SK-N-SH (cell line): ENCODE measurements at regions not wholly inside any gene's neighbourhood (a gene's known extent, or its start where the extent isn't known, plus 50 kb on each side); places are given as distances from the start of the nearest gene placed in this dataset.

ENCODE experiments used
- CTCF ChIA-PET: fragments of 300-600, 350-600 bp; formaldehyde crosslinking; extraction: SDS; loops from one replicate; lab custom pipeline; 2021; lab: Yijun Ruan, JAX
- POLR2A ChIA-PET: fragments of 350-600 bp; sonication (Branson Sonifier 250); formaldehyde crosslinking; extraction: SDS; loops from one replicate; lab custom pipeline; 2020; ENCODE audit warnings: antibody characterized with exemption, inconsistent platforms; lab: Yijun Ruan, JAX
- DNase-seq: peaks from one replicate; pipeline ENCODE4 v3.0.0; 2012
- H2AFZ ChIP-seq: fragments of 200-600 bp; sonication (generic); 2 replicates; pipeline ENCODE4 v1.8.1; 2016; ENCODE audit warnings: antibody characterized with exemption, mild to moderate bottlenecking, low read depth
- H3F3A ChIP-seq: fragments of 200-600 bp; sonication (generic); replicated peaks from 2 replicates; pipeline ENCODE3; 2016; ENCODE audit warnings: antibody characterized with exemption, mild to moderate bottlenecking; ENCODE audit not compliant: insufficient read depth
- H3K27ac ChIP-seq, 2 experiments: fragments of 200-500 bp in 1 of 2; fragments of 200-600 bp in 1 of 2; sonication (Bioruptor generic) in 1 of 2; sonication (generic), shearing (Covaris generic) in 1 of 2; 2 replicates each; pipeline versions ENCODE4 v1.5.1 to v1.6.1; 2014 to 2016; ENCODE audit warnings: low read depth in 2 of 2, inconsistent platforms in 1 of 2, low read length in 1 of 2, mild to moderate bottlenecking in 1 of 2, mixed read lengths in 1 of 2
- H3K27me3 ChIP-seq: fragments of 200-600 bp; sonication (generic), shearing (Covaris generic); 2 replicates; pipeline ENCODE4 v1.6.1; 2016; ENCODE audit warnings: mixed run types; ENCODE audit not compliant: insufficient read depth
- H3K36me3 ChIP-seq, 2 experiments: fragments of 200-500 bp in 1 of 2; fragments of 200-600 bp in 1 of 2; sonication (Bioruptor generic) in 1 of 2; sonication (generic) in 1 of 2; replicated peaks in 1 of 2; 2 replicates each; pipeline versions ENCODE3 to v1.5.1; 2014 to 2016; ENCODE audit warnings: low read length in 1 of 2, mild to moderate bottlenecking in 1 of 2; ENCODE audit not compliant: insufficient read depth in 2 of 2, control insufficient read depth in 1 of 2
- H3K4me1 ChIP-seq, 2 experiments: fragments of 200-500 bp in 1 of 2; fragments of 200-600 bp in 1 of 2; sonication (Bioruptor generic) in 1 of 2; sonication (generic), shearing (Covaris generic) in 1 of 2; 2 replicates each; pipeline versions ENCODE4 v1.5.1 to v1.6.1; 2014 to 2016; ENCODE audit warnings: low read depth in 1 of 2, low read length in 1 of 2, mixed run types in 1 of 2; ENCODE audit not compliant: insufficient read depth in 2 of 2, control insufficient read depth in 1 of 2
- H3K4me2 ChIP-seq: fragments of 200-600 bp; sonication (generic), shearing (Covaris generic); 2 replicates; pipeline ENCODE4 v1.6.1; 2017; ENCODE audit warnings: mixed run types
- H3K4me3 ChIP-seq, 2 experiments: fragments of 200-500 bp in 1 of 2; fragments of 200-600 bp in 1 of 2; sonication (Bioruptor generic) in 1 of 2; sonication (generic), shearing (Covaris generic) in 1 of 2; 2 replicates each; pipeline versions ENCODE4 v1.5.1 to v1.8.1; 2014 to 2016; ENCODE audit warnings: low read depth in 2 of 2, inconsistent platforms in 1 of 2, low read length in 1 of 2, mild to moderate bottlenecking in 1 of 2, mixed read lengths in 1 of 2, moderate library complexity in 1 of 2
- H3K79me2 ChIP-seq: fragments of 200-600 bp; sonication (generic); 2 replicates; pipeline ENCODE4 v1.8.1; 2017; ENCODE audit warnings: mild to moderate bottlenecking; ENCODE audit not compliant: insufficient read depth
- H3K9ac ChIP-seq: fragments of 200-600 bp; sonication (generic); 2 replicates; pipeline ENCODE4 v1.6.1; 2017; ENCODE audit warnings: mixed run types
- H3K9me2 ChIP-seq: fragments of 200-600 bp; sonication (generic); 2 replicates; pipeline ENCODE4 v1.6.1; 2017; ENCODE audit warnings: mixed run types
- H3K9me3 ChIP-seq: fragments of 200-600 bp; sonication (generic); 2 replicates; pipeline ENCODE4 v1.6.1; 2017; ENCODE audit warnings: mixed run types, mild to moderate bottlenecking, moderate library complexity
- H4K20me1 ChIP-seq: fragments of 200-600 bp; sonication (generic); 2 replicates; pipeline ENCODE4 v1.6.1; 2017; ENCODE audit warnings: mild to moderate bottlenecking, mixed run types; ENCODE audit not compliant: insufficient read depth
- CTCF ChIP-seq: fragments of 200-600 bp; sonication (generic); IDR thresholded peaks from 2 replicates; pipeline ENCODE4 v1.6.1; 2017; ENCODE audit warnings: antibody characterized with exemption, mild to moderate bottlenecking, moderate library complexity
- EP300 ChIP-seq, 2 experiments: IDR thresholded peaks; 2 replicates each; pipeline versions ENCODE4 v1.4.0 to v1.6.1; 2012; ENCODE audit warnings: borderline replicate concordance in 1 of 2, low read depth in 1 of 2, low read length in 1 of 2
- FOXJ3 ChIP-seq: sonication (generic); formaldehyde crosslinking; IDR thresholded peaks from 2 replicates; pipeline ENCODE4 v1.5.1; 2020; ENCODE audit warnings: mild to moderate bottlenecking, missing genetic modification reagents
- FOXM1 ChIP-seq: IDR thresholded peaks from 2 replicates; pipeline ENCODE4 v1.4.0; 2012; ENCODE audit warnings: low read depth, mild to moderate bottlenecking
- JUND ChIP-seq: IDR thresholded peaks from 2 replicates; pipeline ENCODE4 v1.4.0; 2012
- MEF2A ChIP-seq: IDR thresholded peaks from 2 replicates; pipeline ENCODE4 v1.4.0; 2012; ENCODE audit warnings: low read depth, borderline replicate concordance
- NRF1 ChIP-seq: IDR thresholded peaks from 2 replicates; pipeline ENCODE4 v1.6.1; 2012; ENCODE audit warnings: low read depth, mild to moderate bottlenecking, low read length
- POLR2AphosphoS5 ChIP-seq: IDR thresholded peaks from 2 replicates; pipeline ENCODE4 v1.6.1; 2012; ENCODE audit warnings: low read depth, low read length
- RAD21 ChIP-seq: IDR thresholded peaks from 2 replicates; pipeline ENCODE4 v1.6.1; 2012; ENCODE audit warnings: mild to moderate bottlenecking, low read length
- SMC3 ChIP-seq: IDR thresholded peaks from 2 replicates; pipeline ENCODE4 v1.6.1; 2012; ENCODE audit warnings: low read depth, low read length, improper control_type of control experiment
- TEAD4 ChIP-seq: IDR thresholded peaks from 2 replicates; pipeline ENCODE4 v1.4.0; 2012; ENCODE audit warnings: mild to moderate bottlenecking, borderline replicate concordance; ENCODE audit not compliant: insufficient read depth
- ZBTB33 ChIP-seq: IDR thresholded peaks from 2 replicates; pipeline ENCODE4 v1.4.0; 2012; ENCODE audit warnings: low read depth, borderline replicate concordance
- WGBS: methylation state at CpG from one replicate; pipeline ENCODE4 v1.1.6; 2017; ENCODE audit warnings: low lambda C conversion rate; 5-methylcytosine and 5-hydroxymethylcytosine counted together

GRCh38 chr13:86476656-86477055, 677.4 kb upstream of the SLITRK6 start:
- Histone ChIP-seq H3K9me2 (no peaks in the 10 kb centered on the region), H4K20me1 (no peaks in the 10 kb centered on the region), H3K4me3 (no peak overlapping the region), H3K9me3 (no peaks in the 10 kb centered on the region), H3K27ac (no peak overlapping the region), H3K36me3 (no peaks in the 10 kb centered on the region), H3K27me3 (no peaks in the 10 kb centered on the region; the same call in 1 of the 2 replicates), H3F3A (no peaks in the 10 kb centered on the region), H3K79me2 (no peaks in the 10 kb centered on the region), H3K4me2 (no peak overlapping the region), H2AFZ (no peak overlapping the region), H3K4me1 (no peaks in the 10 kb centered on the region)
- DNase-seq = no peak
- TF ChIP-seq SMC3 (no peak), FOXM1 (no peak), RAD21 (no peak), NRF1 (no peak), FOXJ3 (CRISPR knock-in tag) (no peak), MEF2A (no peak)
- TF ChIP-seq, all 33 proteins: peak for 0
- CTCF ChIA-PET = interaction anchor here (1.6 kb wide), 1 partner anchor 11 kb away, joined by 3 read pairs; no protein-coding TSS in a partner anchor
- POLR2A ChIA-PET = no interaction called here
- WGBS = 34% methylated on average over 5 of the region's 5 CpGs
- H3K9ac ChIP-seq = no peak overlapping the region

- no peaks in the 10 kb centered on the region for H3K79me2 ChIP-seq
- WGBS = 8% methylated on average over 3 of the region's 3 CpGs
- no peak for DNase-seq
- ChIA-PET CTCF (no interaction called here), POLR2A (no interaction called here)
- TF ChIP-seq CTCF = no peak
- no peak for TF ChIP-seq ZBTB33
- TF ChIP-seq POLR2AphosphoS5 = no peak
- no peak for TF ChIP-seq EP300 (IDR thresholded peaks at IDR 0.05; ENCODE audit: borderline replicate concordance in 1 of 2, low read depth in 1 of 2, low read length in 1 of 2)
- no peak for TF ChIP-seq JUND
- no peak for TF ChIP-seq TEAD4
- H3K9ac ChIP-seq = no peak overlapping the region
- no peaks in the 10 kb centered on the region for H3K9me3 ChIP-seq
- no peak overlapping the region for H2AFZ ChIP-seq
- H3K4me3 ChIP-seq = no peak overlapping the region
- H3K36me3 ChIP-seq = no peaks in the 10 kb centered on the region
- H3K4me1 ChIP-seq = no peaks in the 10 kb centered on the region
- no peaks in the 10 kb centered on the region for H3K9me2 ChIP-seq
- H3F3A ChIP-seq = no peaks in the 10 kb centered on the region
- H3K4me2 ChIP-seq = no peak overlapping the region
- no peak overlapping the region for H3K27ac ChIP-seq
- no peaks in the 10 kb centered on the region; the same call in 1 of the 2 replicates for H3K27me3 ChIP-seq
- no peaks in the 10 kb centered on the region for H4K20me1 ChIP-seq
Observed at GRCh38 chr13:86486582-86486981, 687.4 kb upstream of the SLITRK6 start.
